ENCODE measurements at regions not wholly inside any gene's neighbourhood (a gene's known extent, or its start where the extent isn't known, plus 50 kb on each side); places are given as distances from the start of the nearest gene placed in this dataset.

DNA sequence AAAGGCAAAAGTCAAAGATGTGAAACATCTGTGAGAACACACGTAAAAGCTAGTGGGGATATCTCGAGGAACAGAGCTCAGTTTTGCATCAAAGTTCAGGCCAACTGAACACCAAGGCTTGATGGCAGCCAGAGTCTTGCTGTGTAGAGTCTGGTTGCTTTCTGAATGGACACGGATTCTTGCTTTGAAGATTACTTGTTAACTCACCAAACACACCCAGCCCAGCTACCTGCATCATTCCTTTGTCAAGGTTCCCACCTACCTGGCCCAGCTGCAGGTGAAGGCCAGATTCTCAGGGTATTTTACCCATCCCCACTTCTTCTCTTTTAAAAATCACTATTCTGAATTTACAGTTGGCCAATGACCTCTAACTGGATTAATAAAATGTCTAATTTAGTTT is 174.4 kb upstream of the PHYHIPL start:
- H3K27me3 Mint-ChIP-seq: no peaks in the 10 kb centered on the region
- CTCF ChIA-PET: no interaction called here
- no peaks in the 10 kb centered on the region for H3K79me2 ChIP-seq (ENCODE audit: control insufficient read depth, insufficient read depth, low read length)
- no peaks in the 10 kb centered on the region for H3K27me3 ChIP-seq (replicated peaks in 1 of 4; ENCODE audit: control extremely low read depth in 1 of 4, control insufficient read depth in 3 of 4, insufficient read depth in 4 of 4, low read length in 3 of 4)
- WGBS (ENCODE audit: insufficient coverage): 90% methylated on average over 3 of the region's 3 CpGs
- TF ChIP-seq, protein P1, sequence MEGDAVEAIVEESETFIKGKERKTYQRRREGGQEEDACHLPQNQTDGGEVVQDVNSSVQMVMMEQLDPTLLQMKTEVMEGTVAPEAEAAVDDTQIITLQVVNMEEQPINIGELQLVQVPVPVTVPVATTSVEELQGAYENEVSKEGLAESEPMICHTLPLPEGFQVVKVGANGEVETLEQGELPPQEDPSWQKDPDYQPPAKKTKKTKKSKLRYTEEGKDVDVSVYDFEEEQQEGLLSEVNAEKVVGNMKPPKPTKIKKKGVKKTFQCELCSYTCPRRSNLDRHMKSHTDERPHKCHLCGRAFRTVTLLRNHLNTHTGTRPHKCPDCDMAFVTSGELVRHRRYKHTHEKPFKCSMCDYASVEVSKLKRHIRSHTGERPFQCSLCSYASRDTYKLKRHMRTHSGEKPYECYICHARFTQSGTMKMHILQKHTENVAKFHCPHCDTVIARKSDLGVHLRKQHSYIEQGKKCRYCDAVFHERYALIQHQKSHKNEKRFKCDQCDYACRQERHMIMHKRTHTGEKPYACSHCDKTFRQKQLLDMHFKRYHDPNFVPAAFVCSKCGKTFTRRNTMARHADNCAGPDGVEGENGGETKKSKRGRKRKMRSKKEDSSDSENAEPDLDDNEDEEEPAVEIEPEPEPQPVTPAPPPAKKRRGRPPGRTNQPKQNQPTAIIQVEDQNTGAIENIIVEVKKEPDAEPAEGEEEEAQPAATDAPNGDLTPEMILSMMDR (IDR thresholded peaks at IDR 0.05): no peak
- no peak for TF ChIP-seq EZH2 (IDR thresholded peaks at IDR 0.05; ENCODE audit: borderline replicate concordance, insufficient read depth, low read depth, low read length, poor library complexity, severe bottlenecking)
- no peaks in the 10 kb centered on the region for H3K36me3 ChIP-seq (replicated peaks in 1 of 2; ENCODE audit: control extremely low read depth in 1 of 2, control insufficient read depth in 1 of 2, extremely low read depth in 1 of 2, insufficient read depth in 2 of 2, low read length in 1 of 2)
- H3K9me3 ChIP-seq (ENCODE audit: control extremely low read depth in 1 of 3, control insufficient read depth in 2 of 3, insufficient read depth in 1 of 3, low read length in 2 of 3): no peaks in the 10 kb centered on the region
- no peaks in the 10 kb centered on the region for H4K20me1 ChIP-seq (ENCODE audit: control insufficient read depth, insufficient read depth, low read length, poor library complexity, severe bottlenecking)
- H3K27ac Mint-ChIP-seq: no peak overlapping the region
- H3K4me2 ChIP-seq (replicated peaks; ENCODE audit: low read depth, low read length, poor library complexity, severe bottlenecking): no peak overlapping the region
- no peak overlapping the region for H3K4me3 Mint-ChIP-seq
- POLR2A ChIA-PET: no interaction called here
- H3K4me1 ChIP-seq (ENCODE audit: control insufficient read depth in 2 of 2, insufficient read depth in 2 of 2, low read length in 2 of 2): no peaks in the 10 kb centered on the region
- intact Hi-C loops (cut with micrococcal nuclease): no loop called here
- H3K27ac ChIP-seq (ENCODE audit: low read length in 2 of 2): no peak overlapping the region
- DNase-seq (no peak), ATAC-seq (ENCODE audit: low read depth) (no peak)
- no peak overlapping the region for H3K4me3 ChIP-seq (ENCODE audit: control extremely low read depth in 1 of 5, extremely low read depth in 1 of 5, insufficient read depth in 1 of 5, low read depth in 2 of 5, low read length in 4 of 5)
- H3K9me3 Mint-ChIP-seq (ENCODE audit: insufficient read depth): no peaks in the 10 kb centered on the region
- H2AFZ ChIP-seq (ENCODE audit: insufficient read depth, low read depth, low read length, poor library complexity, severe bottlenecking): no peak overlapping the region
- H3K9ac ChIP-seq (ENCODE audit: low read length): no peak overlapping the region
- no peaks in the 10 kb centered on the region for H3K4me1 Mint-ChIP-seq

- no peaks in the 10 kb centered on the region for H3K9me3 ChIP-seq (ENCODE audit: control extremely low read depth in 1 of 3, control insufficient read depth in 2 of 3, insufficient read depth in 1 of 3, low read length in 2 of 3)
- no peak overlapping the region for H3K4me2 ChIP-seq (replicated peaks; ENCODE audit: low read depth, low read length, poor library complexity, severe bottlenecking)
- H3K27me3 ChIP-seq (replicated peaks in 1 of 4; ENCODE audit: control extremely low read depth in 1 of 4, control insufficient read depth in 3 of 4, insufficient read depth in 4 of 4, low read length in 3 of 4): no peaks in the 10 kb centered on the region
- Mint-ChIP-seq H3K27ac (no peak overlapping the region), H3K4me1 (no peaks in the 10 kb centered on the region), H3K4me3 (no peak overlapping the region), H3K27me3 (no peaks in the 10 kb centered on the region), H3K9me3 (ENCODE audit: insufficient read depth) (no peaks in the 10 kb centered on the region)
- ATAC-seq (ENCODE audit: low read depth) (no peak), DNase-seq (no peak)
- CTCF ChIA-PET: no interaction called here
- H3K4me1 ChIP-seq (ENCODE audit: control insufficient read depth in 2 of 2, insufficient read depth in 2 of 2, low read length in 2 of 2): no peaks in the 10 kb centered on the region
- no CpG with 5 or more reads among the region's 1 CpG for WGBS (ENCODE audit: insufficient coverage)
- intact Hi-C loops (cut with micrococcal nuclease): no loop called here
- no peaks in the 10 kb centered on the region for H4K20me1 ChIP-seq (ENCODE audit: control insufficient read depth, insufficient read depth, low read length, poor library complexity, severe bottlenecking)
- H3K79me2 ChIP-seq (ENCODE audit: control insufficient read depth, insufficient read depth, low read length): no peaks in the 10 kb centered on the region
- H3K4me3 ChIP-seq (ENCODE audit: control extremely low read depth in 1 of 5, extremely low read depth in 1 of 5, insufficient read depth in 1 of 5, low read depth in 2 of 5, low read length in 4 of 5): no peak overlapping the region
- no peak overlapping the region for H3K9ac ChIP-seq (ENCODE audit: low read length)
- H3K36me3 ChIP-seq (replicated peaks in 1 of 2; ENCODE audit: control extremely low read depth in 1 of 2, control insufficient read depth in 1 of 2, extremely low read depth in 1 of 2, insufficient read depth in 2 of 2, low read length in 1 of 2): no peaks in the 10 kb centered on the region
- TF ChIP-seq, protein P1 (IDR thresholded peaks at IDR 0.05): no peak
- H3K27ac ChIP-seq (ENCODE audit: low read length in 2 of 2): no peak overlapping the region
- POLR2A ChIA-PET: no interaction called here
- no peak overlapping the region for H2AFZ ChIP-seq (ENCODE audit: insufficient read depth, low read depth, low read length, poor library complexity, severe bottlenecking)
Measured at GRCh38 chr10:59003203-59003602, 173.2 kb upstream of the PHYHIPL start.

Data from B cell (primary cell).